HG03469 (cell line): ENCODE measurements at regions not wholly inside any gene's neighbourhood (a gene's known extent, or its start where the extent isn't known, plus 50 kb on each side); places are given as distances from the start of the nearest gene placed in this dataset.

ENCODE experiments used
- ATAC-seq: cut with Tn5 transposase; IDR thresholded peaks from one replicate; pipeline ENCODE4 v1.9.1; 2021; ENCODE audit warnings: mild to moderate bottlenecking, moderate library complexity, moderate number of reproducible peaks; ENCODE audit not compliant: unreplicated experiment

GRCh38 chr19:29292153-29292552 lies 79.2 kb upstream of the UQCRFS1 start:
- no peak for ATAC-seq

DNA sequence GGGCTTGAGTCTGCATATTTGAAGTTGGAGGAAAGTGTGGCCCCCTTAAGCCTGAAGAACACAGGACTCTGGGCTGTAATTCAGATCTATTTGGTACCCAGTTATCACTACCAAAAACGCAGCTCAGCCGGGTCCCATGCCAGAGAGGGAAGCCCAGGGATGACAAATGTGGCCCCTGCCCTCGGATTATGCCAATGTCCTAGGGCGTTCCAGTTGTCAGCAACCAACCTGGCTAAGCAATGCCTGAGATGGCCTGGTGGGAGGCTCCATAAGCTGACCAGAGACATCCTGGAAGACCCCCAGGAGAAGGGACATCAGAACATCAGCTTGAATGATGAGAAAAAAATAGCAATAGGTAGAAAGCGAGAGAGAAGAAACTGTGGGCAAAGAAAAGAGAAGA lies 79.6 kb upstream of the UQCRFS1 start:
- ATAC-seq = no peak

DNA sequence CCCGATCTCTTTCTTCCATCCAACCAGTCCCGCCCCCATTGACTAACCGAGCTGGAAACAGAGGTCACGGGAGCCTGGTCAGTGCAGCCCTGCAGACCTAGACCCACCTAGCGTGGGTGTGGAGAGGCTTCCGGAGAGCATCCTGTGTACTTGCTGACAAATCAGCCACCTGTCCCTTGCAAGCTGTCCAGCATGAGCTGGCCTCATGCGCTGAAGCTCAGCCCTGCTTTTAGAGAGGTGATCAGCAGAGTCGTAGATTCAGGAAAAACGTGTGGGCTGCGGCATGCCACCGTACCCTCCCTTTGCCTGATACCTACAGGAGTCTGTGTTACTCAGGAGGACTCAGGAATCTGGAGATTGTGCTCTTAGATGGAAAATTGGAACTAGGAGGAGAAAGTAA lies 80.3 kb upstream of the UQCRFS1 start:
- no peak for ATAC-seq

DNA sequence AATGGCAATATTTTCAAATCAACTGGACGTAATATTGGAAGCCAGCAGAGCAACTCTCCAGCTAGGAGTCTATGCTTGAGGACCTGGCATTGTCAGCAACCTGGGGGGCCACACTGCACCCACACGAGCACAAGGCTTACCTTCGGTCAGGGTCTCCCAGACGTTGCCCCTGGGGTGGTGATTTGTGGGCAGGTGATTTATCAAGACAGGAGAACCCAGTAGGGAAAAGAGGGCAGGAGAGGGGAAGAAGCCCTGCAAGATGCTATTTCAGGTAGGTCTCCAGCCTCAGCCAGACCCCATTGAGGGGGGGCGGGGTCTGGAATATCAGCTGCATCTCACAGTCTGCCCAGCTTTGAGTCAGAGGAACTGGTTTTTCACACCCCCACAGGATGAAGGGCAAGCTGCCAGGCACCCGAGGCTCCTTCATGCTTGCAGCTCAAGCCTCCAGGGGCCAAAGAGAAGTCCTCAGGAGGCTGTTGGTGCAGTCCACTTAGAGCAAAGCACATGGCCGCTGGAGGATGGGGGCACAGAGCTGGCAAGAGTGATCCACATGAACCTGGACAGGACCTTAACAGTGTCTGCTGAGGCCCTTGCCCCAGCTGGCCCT lies 80.9 kb upstream of the UQCRFS1 start:
- ATAC-seq = no peak

- ATAC-seq = no peak
Observed at GRCh38 chr19:29294343-29294811, 81.4 kb upstream of the UQCRFS1 start.

DNA sequence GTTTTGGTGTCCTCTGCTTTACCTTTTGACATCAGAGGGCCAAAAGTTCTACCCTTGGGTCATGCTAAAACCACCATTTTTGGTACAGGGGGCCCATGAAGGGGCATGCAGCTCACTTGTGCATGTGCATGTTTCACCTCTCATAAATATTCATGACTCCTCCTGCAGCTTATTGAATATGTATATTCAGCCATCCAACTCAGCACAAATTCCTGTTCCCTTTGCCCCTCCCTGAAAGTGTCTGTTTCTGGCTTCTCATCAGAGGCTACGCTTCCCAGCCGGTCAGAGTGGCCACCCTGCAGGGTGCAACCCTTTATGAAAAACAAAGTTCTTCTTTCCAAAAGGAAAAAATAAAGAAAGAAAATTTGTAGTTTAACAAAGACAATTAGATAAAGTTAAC lies 82.3 kb upstream of the UQCRFS1 start:
- ATAC-seq = no peak

- ATAC-seq = no peak
Observed at GRCh38 chr19:29297381-29297780, 84.4 kb upstream of the UQCRFS1 start.

DNA sequence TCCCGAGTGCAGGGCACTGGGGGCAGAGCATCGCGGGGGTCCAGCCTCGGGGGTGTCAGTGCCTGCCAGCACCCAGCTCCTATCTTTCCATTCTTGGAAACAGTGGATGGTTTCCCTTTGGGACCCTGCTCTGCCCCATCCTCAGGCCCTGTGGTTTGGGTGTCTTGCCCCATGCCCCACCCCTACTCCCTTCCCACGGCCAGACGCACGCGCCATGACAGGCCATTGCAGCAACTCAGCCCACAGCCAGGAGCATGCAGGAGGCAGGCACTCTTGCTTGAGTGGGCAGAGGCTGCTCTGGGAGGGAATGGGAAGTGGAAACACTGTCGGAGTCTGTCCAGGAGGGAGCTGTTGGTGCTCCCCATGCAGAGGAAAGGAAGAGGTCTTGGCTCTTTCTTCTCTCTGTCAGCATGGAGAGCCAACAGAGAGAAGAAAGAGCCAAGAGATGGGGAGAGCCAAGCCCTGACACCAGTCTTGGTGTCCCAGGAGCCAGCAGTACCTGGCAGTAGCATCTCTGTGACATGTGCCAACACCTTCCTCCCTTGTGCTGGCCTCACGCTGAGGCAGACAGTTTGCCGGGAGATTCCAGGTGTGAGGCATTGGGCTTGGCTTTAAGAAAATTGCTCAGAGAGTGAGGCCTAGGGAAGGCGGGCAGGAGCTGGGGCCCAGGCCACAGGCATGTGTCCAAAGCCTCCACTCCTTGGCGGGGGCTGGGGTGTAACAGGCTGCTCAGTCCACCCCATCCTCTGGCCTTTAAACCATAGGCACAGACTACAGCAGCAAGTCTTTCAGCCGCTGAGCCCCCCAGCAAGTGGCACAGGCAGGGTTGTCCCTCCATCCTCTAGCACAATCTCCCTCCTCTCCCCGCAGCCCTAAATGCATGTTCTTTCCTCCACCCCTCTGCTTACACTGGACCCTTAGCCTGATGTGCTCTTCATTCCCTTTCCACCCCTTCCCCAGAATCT lies 86.7 kb upstream of the UQCRFS1 start:
- ATAC-seq = no peak

DNA sequence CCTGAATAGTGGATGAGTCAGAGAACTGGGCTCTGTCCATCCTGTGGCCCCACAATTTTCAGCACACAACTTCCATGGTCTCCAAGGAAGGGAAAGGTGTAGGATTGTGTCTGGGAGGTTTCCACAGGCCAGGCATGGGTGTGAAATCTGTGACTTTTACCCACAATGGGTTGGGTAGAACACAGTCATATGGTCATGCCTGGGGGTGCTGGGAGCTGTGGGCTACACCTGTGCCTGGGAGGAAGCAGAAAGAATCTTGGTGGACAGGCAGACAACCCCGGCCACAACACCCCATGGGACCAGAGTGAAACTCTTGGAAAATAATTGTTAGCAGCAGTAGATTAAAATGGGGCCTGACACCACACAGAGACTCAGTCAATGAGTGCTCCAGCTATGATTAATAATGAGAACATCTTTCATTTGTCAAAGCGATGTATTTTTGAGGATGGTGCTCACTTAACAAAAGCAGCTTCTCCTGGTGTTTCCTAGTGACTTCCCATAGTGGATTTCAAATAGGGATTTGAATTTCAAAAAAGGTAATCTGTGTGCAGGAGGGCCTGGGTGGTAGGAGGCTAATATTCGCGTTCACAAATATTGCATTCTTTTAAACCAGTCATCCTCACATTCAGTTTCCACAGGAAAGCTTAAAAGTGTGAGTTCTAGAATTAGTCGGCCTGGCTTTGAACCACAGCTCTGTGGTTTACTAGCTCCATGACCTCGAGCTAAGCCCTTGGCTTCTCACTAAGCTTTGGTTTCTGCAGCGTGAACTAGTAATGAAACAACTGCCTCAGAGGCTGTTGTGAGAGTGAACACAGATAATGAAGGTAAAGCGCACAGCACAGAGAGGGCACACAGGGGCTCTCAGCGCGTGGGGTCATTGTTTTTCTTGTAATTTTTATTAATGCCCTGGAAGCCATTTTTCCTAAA lies 89.3 kb upstream of the UQCRFS1 start:
- ATAC-seq = no peak

DNA sequence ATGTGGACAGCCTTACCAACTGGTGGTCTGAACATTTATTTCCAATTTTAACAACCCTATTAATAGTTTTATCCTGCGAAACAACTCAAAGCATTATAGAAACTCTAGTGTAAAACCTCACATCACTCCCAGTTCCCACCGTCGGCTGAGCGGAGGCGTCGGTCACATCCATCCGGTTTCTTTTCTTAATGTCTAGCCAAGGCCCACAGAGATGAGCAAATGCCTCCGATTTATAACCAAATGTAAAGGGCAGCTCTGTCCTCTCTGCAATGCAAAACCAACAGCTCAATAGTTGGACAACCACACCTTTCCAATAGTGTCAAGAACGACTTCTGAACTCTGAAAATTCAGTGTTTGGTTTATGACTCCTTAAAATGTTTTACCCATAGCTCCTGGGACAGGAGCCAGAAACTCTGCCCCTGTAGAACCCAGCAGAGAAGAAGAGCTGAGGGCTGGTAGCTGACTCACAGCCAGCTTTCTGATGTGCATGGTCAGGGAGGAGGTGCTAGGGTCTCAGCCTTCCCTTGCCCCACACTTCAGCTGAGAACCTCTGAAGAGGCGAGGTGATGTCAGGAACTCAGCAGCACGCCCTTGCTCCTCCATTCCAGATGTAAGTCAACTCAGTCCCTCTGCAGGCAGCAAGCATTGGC lies 90.2 kb upstream of the UQCRFS1 start:
- ATAC-seq = no peak

- ATAC-seq = no peak
Observed at GRCh38 chr19:29303719-29304090, 90.8 kb upstream of the UQCRFS1 start.

GRCh38 chr19:29305268-29305667 lies 92.3 kb upstream of the UQCRFS1 start:
- ATAC-seq = no peak

DNA sequence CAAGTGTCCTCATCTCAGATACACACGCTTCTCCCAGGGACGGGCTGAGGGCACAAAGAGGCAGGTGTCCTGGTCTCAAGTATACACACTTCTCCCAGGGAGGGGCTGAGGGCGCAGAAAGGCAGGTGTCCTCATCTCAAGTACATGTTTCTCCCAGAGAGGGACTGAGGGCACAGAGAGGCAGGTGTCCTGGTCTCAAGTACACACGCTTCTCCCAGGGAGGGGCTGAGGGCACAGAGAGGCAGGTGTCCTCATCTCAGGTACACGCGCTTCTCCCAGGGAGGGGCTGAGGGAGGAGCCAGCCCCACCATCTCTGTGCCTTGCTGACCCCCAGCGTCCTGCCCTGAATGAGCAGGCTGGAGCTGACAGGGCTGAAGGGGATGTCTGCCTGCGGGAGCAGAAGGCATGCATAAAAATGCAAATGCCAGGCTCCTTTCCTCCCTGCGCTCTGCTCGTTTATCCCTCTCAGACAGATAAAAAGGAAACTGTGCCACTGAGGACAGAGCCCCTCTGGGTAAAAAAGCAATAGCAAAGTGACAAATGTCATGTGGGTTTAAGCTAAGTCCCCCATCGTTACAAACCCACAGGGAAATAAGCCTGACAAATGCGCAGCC lies 96.1 kb upstream of the UQCRFS1 start:
- ATAC-seq = no peak

DNA sequence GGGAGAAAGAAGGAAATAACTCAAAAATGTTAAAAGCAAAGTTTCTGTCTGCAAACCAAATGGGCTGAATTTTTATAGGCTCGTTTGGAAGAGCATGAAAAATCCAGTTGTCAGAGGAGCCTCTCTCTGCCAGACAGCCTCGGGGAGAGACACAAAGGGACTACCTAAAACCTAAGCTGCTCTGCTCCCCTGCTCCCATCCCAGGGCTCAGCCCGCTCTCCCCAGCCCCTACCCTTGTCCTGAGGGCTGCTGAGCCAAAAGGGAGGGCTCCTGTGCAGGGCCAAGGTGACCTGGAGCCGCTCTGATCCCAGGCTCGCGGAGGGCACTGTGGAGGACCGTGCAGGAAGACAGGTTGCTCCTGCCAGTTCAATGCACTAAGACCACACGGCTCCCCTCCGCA lies 96.7 kb upstream of the UQCRFS1 start:
- ATAC-seq = no peak

DNA sequence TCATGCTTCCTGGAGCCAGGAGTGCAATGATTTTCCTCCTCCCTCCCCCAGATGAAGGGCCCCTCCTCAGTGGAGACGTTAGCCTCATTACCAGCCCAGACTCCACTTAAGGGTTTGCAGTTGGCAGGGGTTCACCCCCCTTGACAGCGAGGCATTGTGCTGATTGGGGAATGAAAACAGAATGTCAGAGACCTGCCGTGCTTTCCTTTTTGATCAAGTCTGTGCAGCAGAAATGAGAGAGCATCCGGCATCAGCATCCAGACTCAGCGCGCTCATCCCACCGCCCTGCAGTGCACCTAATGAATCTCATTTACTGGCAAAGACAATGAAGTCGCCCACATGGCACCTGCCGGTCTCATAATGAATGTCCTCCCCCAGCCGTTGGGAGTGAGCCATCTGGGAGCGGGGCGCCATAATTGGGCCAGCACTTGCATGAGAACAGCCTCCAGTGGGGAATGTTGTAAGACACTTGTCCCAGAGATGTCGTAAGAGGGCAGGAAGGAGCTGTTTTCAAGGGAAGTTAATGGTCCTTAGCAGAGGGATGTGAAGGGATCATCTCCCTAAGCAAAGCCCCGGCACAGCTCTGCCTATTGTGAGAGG lies 98.3 kb upstream of the UQCRFS1 start:
- ATAC-seq = no peak

GRCh38 chr19:29315556-29316190 lies 102.7 kb upstream of the UQCRFS1 start:
- no peak for ATAC-seq

DNA sequence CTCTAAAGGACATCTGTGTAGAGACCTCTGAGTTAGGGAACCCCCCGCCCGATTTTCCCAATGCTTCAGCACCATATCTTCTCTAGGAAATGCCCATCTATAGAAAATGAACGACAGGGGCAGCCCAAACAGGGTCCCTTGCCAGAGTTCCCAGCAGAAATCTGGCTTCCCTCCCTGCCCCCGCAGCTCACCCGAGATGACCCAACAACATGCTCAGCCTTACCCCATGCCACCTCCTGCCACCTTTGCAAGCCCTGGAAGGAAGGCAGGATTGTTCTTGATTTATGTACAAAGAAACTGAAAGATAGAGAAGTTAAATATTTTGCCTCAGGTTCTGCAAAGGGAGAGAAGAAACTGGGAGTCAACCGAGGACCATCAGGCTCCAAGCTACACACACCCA lies 105.6 kb upstream of the UQCRFS1 start:
- no peak for ATAC-seq

DNA sequence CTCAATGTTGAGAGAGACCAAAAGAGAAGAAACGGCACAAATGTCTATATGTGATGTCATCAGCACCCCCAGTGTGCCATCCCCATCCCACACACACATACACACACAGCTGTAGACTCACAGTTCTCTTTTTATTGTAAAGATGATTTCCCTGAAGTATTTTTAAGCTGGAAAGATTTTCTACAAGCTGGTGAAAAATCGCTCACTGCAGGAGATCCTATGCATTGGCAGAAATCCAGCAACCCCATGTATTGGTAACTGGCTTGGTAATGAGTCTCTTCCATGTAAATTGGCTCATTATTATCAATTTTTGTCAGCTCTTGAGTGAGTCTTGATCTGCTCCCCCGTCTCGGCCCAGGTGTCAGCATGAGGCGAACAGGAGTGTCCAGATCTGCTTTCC lies 107.1 kb upstream of the UQCRFS1 start:
- ATAC-seq = no peak

GRCh38 chr19:29320618-29321017 lies 107.7 kb upstream of the UQCRFS1 start:
- no peak for ATAC-seq
